ENCODE measurements at regions not wholly inside any gene's neighbourhood (a gene's known extent, or its start where the extent isn't known, plus 50 kb on each side); places are given as distances from the start of the nearest gene placed in this dataset.

DNA sequence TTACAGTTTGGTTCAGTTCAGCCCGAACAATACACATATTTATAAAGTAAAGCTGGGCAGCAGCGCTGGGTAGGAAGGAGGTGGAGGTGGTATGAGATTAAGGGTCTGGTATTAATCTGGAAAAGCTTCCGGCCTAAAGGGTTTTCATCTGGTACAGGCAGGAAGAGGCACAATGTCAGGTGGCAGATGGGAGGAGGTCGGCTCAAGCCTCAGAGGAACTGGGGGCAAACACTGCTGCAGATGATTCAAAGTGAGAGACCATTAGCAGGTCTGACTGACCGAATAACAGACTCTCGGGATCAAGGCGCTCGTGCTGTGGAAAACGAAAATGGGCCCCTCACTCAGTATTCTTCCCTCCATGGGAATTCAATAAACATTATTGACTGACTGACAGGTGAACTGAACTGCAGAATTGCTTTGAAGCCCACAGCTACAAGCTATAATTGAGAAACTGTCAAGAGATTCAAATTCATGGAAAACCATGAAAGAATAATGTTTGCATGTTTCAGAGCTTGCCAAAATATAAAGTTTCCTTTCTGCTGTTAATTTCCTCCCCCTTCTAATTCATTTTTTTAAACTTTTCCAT is 75.3 kb downstream of the TMEM167A start:
- 86 to 88% methylated on average over 8 to 9 of the region's 9 CpGs for WGBS, 2 experiments
- Histone ChIP-seq H3K9me3 (ENCODE audit: control insufficient read depth, low read length) (no peaks in the 10 kb centered on the region), H3K27ac (ENCODE audit: insufficient read depth, low read depth, low read length, poor library complexity, severe bottlenecking) (no peak overlapping the region), H3K4me1 (ENCODE audit: control insufficient read depth, insufficient read depth, low read length) (peaks cover 16% of the 10 kb centered on the region), H3K27me3 (ENCODE audit: control insufficient read depth, insufficient read depth, low read length, poor library complexity, severe bottlenecking) (no peaks in the 10 kb centered on the region), H3K4me3 (ENCODE audit: insufficient read depth, low read depth, low read length) (no peak overlapping the region), H3K36me3 (ENCODE audit: control insufficient read depth, insufficient read depth, low read length) (no peaks in the 10 kb centered on the region)

- no peaks in the 10 kb centered on the region for H3K9me3 ChIP-seq (ENCODE audit: control insufficient read depth, low read length)
- WGBS, 2 experiments, result 100% methylated on average over 1 of the region's 1 CpG; no CpG with 5 or more reads in 1 of the 2 experiments
Measured at GRCh38 chr5:83000922-83001321, 76.3 kb downstream of the TMEM167A start.

DNA sequence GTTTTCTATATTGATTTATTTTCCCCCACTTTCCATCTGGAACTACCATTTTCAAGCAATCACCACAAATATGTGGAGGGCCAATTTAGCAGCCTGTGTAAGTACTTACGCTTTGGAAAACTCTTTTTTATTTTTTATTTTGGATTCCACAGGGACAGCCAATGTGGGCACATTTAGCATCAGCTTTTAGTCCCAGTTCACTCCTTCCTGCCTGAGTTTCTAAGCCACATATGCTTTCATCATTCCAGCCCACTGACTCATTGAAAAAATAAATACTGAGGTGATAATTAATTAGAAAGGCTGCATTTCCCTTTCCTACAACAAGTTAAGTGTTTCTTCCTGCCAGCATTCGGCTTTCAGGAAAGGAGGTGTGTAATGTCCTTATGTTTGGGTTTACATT is 76.8 kb downstream of the TMEM167A start:
- 81 to 91% methylated on average over 2 of the region's 2 CpGs for WGBS, 2 experiments
- Histone ChIP-seq H3K27ac (ENCODE audit: insufficient read depth, low read depth, low read length, poor library complexity, severe bottlenecking) (no peak overlapping the region), H3K4me3 (ENCODE audit: insufficient read depth, low read depth, low read length) (no peak overlapping the region), H3K4me1 (ENCODE audit: control insufficient read depth, insufficient read depth, low read length) (peaks cover 16% of the 10 kb centered on the region), H3K9me3 (ENCODE audit: control insufficient read depth, low read length) (no peaks in the 10 kb centered on the region), H3K27me3 (ENCODE audit: control insufficient read depth, insufficient read depth, low read length, poor library complexity, severe bottlenecking) (no peaks in the 10 kb centered on the region), H3K36me3 (ENCODE audit: control insufficient read depth, insufficient read depth, low read length) (no peaks in the 10 kb centered on the region)

More at GRCh38 chr5:83000922-83001321, 76.3 kb downstream of the TMEM167A start:
- Histone ChIP-seq H3K36me3 (ENCODE audit: control insufficient read depth, insufficient read depth, low read length) (no peaks in the 10 kb centered on the region), H3K27ac (ENCODE audit: insufficient read depth, low read depth, low read length, poor library complexity, severe bottlenecking) (no peak overlapping the region), H3K4me1 (ENCODE audit: control insufficient read depth, insufficient read depth, low read length) (peaks cover 16% of the 10 kb centered on the region), H3K4me3 (ENCODE audit: insufficient read depth, low read depth, low read length) (no peak overlapping the region), H3K27me3 (ENCODE audit: control insufficient read depth, insufficient read depth, low read length, poor library complexity, severe bottlenecking) (no peaks in the 10 kb centered on the region)

GRCh38 chr5:82993416-82993815 is 83.8 kb downstream of the TMEM167A start:
- H3K27ac ChIP-seq (ENCODE audit: insufficient read depth, low read depth, low read length, poor library complexity, severe bottlenecking), result no peak overlapping the region
- no peak overlapping the region for H3K4me3 ChIP-seq (ENCODE audit: insufficient read depth, low read depth, low read length)
- no peaks in the 10 kb centered on the region for H3K4me1 ChIP-seq (ENCODE audit: control insufficient read depth, insufficient read depth, low read length)
- H3K9me3 ChIP-seq (ENCODE audit: control insufficient read depth, low read length), result no peaks in the 10 kb centered on the region
- WGBS, 2 experiments, result no CpG with 5 or more reads among the region's 1 CpG
- H3K27me3 ChIP-seq (ENCODE audit: control insufficient read depth, insufficient read depth, low read length, poor library complexity, severe bottlenecking), result no peaks in the 10 kb centered on the region
- H3K36me3 ChIP-seq (ENCODE audit: control insufficient read depth, insufficient read depth, low read length), result no peaks in the 10 kb centered on the region

DNA sequence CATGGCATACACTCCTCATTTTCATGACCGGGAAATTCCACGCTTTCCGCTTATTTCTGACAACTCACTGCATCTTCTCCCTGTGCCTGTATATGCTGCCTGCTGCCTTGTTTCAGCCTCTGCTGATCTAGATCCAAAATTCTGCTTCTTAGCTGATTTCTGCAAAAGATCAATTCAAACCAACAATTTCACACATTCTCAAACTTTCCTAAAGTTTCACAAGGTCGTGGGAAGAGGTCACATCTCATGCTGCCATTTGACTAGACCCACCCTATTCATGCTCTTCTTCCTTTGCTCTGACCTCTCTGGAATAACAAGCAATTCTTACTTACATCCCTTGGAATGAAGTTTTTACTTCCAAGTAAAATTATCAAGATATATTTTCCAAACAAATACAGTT is 84.5 kb downstream of the TMEM167A start:
- Histone ChIP-seq H3K4me1 (ENCODE audit: control insufficient read depth, insufficient read depth, low read length) (no peaks in the 10 kb centered on the region), H3K9me3 (ENCODE audit: control insufficient read depth, low read length) (no peaks in the 10 kb centered on the region), H3K4me3 (ENCODE audit: insufficient read depth, low read depth, low read length) (no peak overlapping the region), H3K27me3 (ENCODE audit: control insufficient read depth, insufficient read depth, low read length, poor library complexity, severe bottlenecking) (no peaks in the 10 kb centered on the region), H3K27ac (ENCODE audit: insufficient read depth, low read depth, low read length, poor library complexity, severe bottlenecking) (no peak overlapping the region), H3K36me3 (ENCODE audit: control insufficient read depth, insufficient read depth, low read length) (no peaks in the 10 kb centered on the region)
- WGBS, 2 experiments, result 93 to 98% methylated on average over 4 of the region's 4 CpGs

GRCh38 chr5:82991678-82992323 is 85.4 kb downstream of the TMEM167A start:
- no peaks in the 10 kb centered on the region for H3K36me3 ChIP-seq (ENCODE audit: control insufficient read depth, insufficient read depth, low read length)
- H3K4me1 ChIP-seq (ENCODE audit: control insufficient read depth, insufficient read depth, low read length), result no peaks in the 10 kb centered on the region
- 93 to 96% methylated on average over 7 to 8 of the region's 8 CpGs for WGBS, 2 experiments
- H3K4me3 ChIP-seq (ENCODE audit: insufficient read depth, low read depth, low read length), result no peak overlapping the region
- no peaks in the 10 kb centered on the region for H3K9me3 ChIP-seq (ENCODE audit: control insufficient read depth, low read length)
- H3K27ac ChIP-seq (ENCODE audit: insufficient read depth, low read depth, low read length, poor library complexity, severe bottlenecking), result no peak overlapping the region
- H3K27me3 ChIP-seq (ENCODE audit: control insufficient read depth, insufficient read depth, low read length, poor library complexity, severe bottlenecking), result no peaks in the 10 kb centered on the region

GRCh38 chr5:82991059-82991458 is 86.1 kb downstream of the TMEM167A start:
- Histone ChIP-seq H3K4me1 (ENCODE audit: control insufficient read depth, insufficient read depth, low read length) (no peaks in the 10 kb centered on the region), H3K27ac (ENCODE audit: insufficient read depth, low read depth, low read length, poor library complexity, severe bottlenecking) (no peak overlapping the region), H3K27me3 (ENCODE audit: control insufficient read depth, insufficient read depth, low read length, poor library complexity, severe bottlenecking) (no peaks in the 10 kb centered on the region), H3K9me3 (ENCODE audit: control insufficient read depth, low read length) (no peaks in the 10 kb centered on the region), H3K36me3 (ENCODE audit: control insufficient read depth, insufficient read depth, low read length) (no peaks in the 10 kb centered on the region), H3K4me3 (ENCODE audit: insufficient read depth, low read depth, low read length) (no peak overlapping the region)
- 75 to 83% methylated on average over 4 of the region's 4 CpGs for WGBS, 2 experiments

- Histone ChIP-seq H3K4me1 (ENCODE audit: control insufficient read depth, insufficient read depth, low read length) (peaks cover 9% of the 10 kb centered on the region), H3K36me3 (ENCODE audit: control insufficient read depth, insufficient read depth, low read length) (no peaks in the 10 kb centered on the region), H3K27me3 (ENCODE audit: control insufficient read depth, insufficient read depth, low read length, poor library complexity, severe bottlenecking) (no peaks in the 10 kb centered on the region), H3K4me3 (ENCODE audit: insufficient read depth, low read depth, low read length) (no peak overlapping the region), H3K27ac (ENCODE audit: insufficient read depth, low read depth, low read length, poor library complexity, severe bottlenecking) (no peak overlapping the region), H3K9me3 (ENCODE audit: control insufficient read depth, low read length) (no peaks in the 10 kb centered on the region)
- WGBS, 2 experiments, result 91 to 94% methylated on average over 1 to 2 of the region's 2 CpGs
Measured at GRCh38 chr5:82987188-82987587, 90.0 kb downstream of the TMEM167A start.

GRCh38 chr5:82986404-82986803 is 90.8 kb downstream of the TMEM167A start:
- H3K4me1 ChIP-seq (ENCODE audit: control insufficient read depth, insufficient read depth, low read length), result peaks cover 9% of the 10 kb centered on the region
- H3K9me3 ChIP-seq (ENCODE audit: control insufficient read depth, low read length), result no peaks in the 10 kb centered on the region
- H3K36me3 ChIP-seq (ENCODE audit: control insufficient read depth, insufficient read depth, low read length), result no peaks in the 10 kb centered on the region
- no peaks in the 10 kb centered on the region for H3K27me3 ChIP-seq (ENCODE audit: control insufficient read depth, insufficient read depth, low read length, poor library complexity, severe bottlenecking)
- H3K27ac ChIP-seq (ENCODE audit: insufficient read depth, low read depth, low read length, poor library complexity, severe bottlenecking), result no peak overlapping the region
- H3K4me3 ChIP-seq (ENCODE audit: insufficient read depth, low read depth, low read length), result no peak overlapping the region

DNA sequence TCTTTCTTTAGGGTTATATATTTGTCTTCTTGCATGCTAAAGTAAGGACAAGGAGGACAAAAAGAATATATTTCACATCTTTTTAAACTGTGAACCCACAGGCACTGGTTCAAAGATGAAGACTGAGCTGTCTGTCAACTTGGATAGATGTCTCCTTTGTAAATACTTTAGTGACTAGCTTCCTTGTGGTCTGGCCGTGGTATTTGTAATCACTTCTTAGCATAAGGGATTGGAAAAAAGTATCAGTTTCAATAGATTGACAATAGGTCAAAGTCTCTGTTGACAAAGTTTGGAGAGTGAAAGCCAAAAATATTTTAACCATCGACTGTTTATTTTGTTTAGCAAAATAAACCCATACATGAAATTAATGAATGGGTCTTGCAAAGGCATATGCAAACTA is 91.4 kb downstream of the TMEM167A start:
- Histone ChIP-seq H3K4me3 (ENCODE audit: insufficient read depth, low read depth, low read length) (no peak overlapping the region), H3K4me1 (ENCODE audit: control insufficient read depth, insufficient read depth, low read length) (peaks cover 9% of the 10 kb centered on the region), H3K36me3 (ENCODE audit: control insufficient read depth, insufficient read depth, low read length) (no peaks in the 10 kb centered on the region), H3K27me3 (ENCODE audit: control insufficient read depth, insufficient read depth, low read length, poor library complexity, severe bottlenecking) (no peaks in the 10 kb centered on the region), H3K27ac (ENCODE audit: insufficient read depth, low read depth, low read length, poor library complexity, severe bottlenecking) (no peak overlapping the region), H3K9me3 (ENCODE audit: control insufficient read depth, low read length) (no peaks in the 10 kb centered on the region)
- 78 to 90% methylated on average over 1 to 2 of the region's 2 CpGs for WGBS, 2 experiments
